ENCODE measurements at regions not wholly inside any gene's neighbourhood (a gene's known extent, or its start where the extent isn't known, plus 50 kb on each side); places are given as distances from the start of the nearest gene placed in this dataset.
A peak's percentile ranks its signal among the peaks of the same experiment; 100 is the strongest.

- intact Hi-C loops (cut with micrococcal nuclease; ENCODE audit: unreplicated experiment): no loop called here
- Histone ChIP-seq H3K27ac (ENCODE audit: low read depth, low read length, poor library complexity, severe bottlenecking) (no peak overlapping the region), H3K27me3 (replicated peaks; ENCODE audit: insufficient read depth, low read depth, low read length, poor library complexity) (no peaks in the 10 kb centered on the region), H3K9me3 (ENCODE audit: low read depth, low read length, poor library complexity, severe bottlenecking) (no peaks in the 10 kb centered on the region), H3K4me3 (ENCODE audit: low read depth, low read length, poor library complexity, severe bottlenecking) (no peak overlapping the region), H3K4me1 (ENCODE audit: insufficient read depth, low read length, poor library complexity, severe bottlenecking) (no peaks in the 10 kb centered on the region), H3K36me3 (ENCODE audit: insufficient read depth, low read length, poor library complexity, severe bottlenecking) (no peaks in the 10 kb centered on the region)
- ChIA-PET CTCF (no interaction called here), POLR2A (ENCODE audit: low non-redundant PET) (no interaction called here)
- BruUV-seq (replicated peaks): no TSS peak
- TF ChIP-seq CTCF (conservative IDR thresholded peaks at IDR 0.05; ENCODE audit: low read depth, low read length) (no peak), EZH2 (IDR thresholded peaks at IDR 0.05; ENCODE audit: borderline replicate concordance, low read depth, low read length, poor library complexity, severe bottlenecking) (no peak)
- no peak for DNase-seq (ENCODE audit: low spot score)
Measured at GRCh38 chr5:23217159-23217558, 290.2 kb upstream of the PRDM9 start.

- no peak for DNase-seq (ENCODE audit: low spot score)
- Histone ChIP-seq H3K4me1 (ENCODE audit: insufficient read depth, low read length, poor library complexity, severe bottlenecking) (no peaks in the 10 kb centered on the region), H3K36me3 (ENCODE audit: insufficient read depth, low read length, poor library complexity, severe bottlenecking) (no peaks in the 10 kb centered on the region), H3K27me3 (replicated peaks; ENCODE audit: insufficient read depth, low read depth, low read length, poor library complexity) (no peaks in the 10 kb centered on the region), H3K27ac (ENCODE audit: low read depth, low read length, poor library complexity, severe bottlenecking) (no peak overlapping the region), H3K9me3 (ENCODE audit: low read depth, low read length, poor library complexity, severe bottlenecking) (no peaks in the 10 kb centered on the region), H3K4me3 (ENCODE audit: low read depth, low read length, poor library complexity, severe bottlenecking) (no peak overlapping the region)
- intact Hi-C loops (cut with micrococcal nuclease; ENCODE audit: unreplicated experiment): no loop called here
- TF ChIP-seq CTCF (conservative IDR thresholded peaks at IDR 0.05; ENCODE audit: low read depth, low read length) (no peak), EZH2 (IDR thresholded peaks at IDR 0.05; ENCODE audit: borderline replicate concordance, low read depth, low read length, poor library complexity, severe bottlenecking) (no peak)
- ChIA-PET CTCF (no interaction called here), POLR2A (ENCODE audit: low non-redundant PET) (no interaction called here)
- no TSS peak for BruUV-seq (replicated peaks)
Measured at GRCh38 chr5:23216345-23216744, 291.1 kb upstream of the PRDM9 start.

GRCh38 chr5:23208959-23209431 is 298.4 kb upstream of the PRDM9 start:
- CTCF ChIA-PET: interaction anchor here (0.6 to 1.4 kb wide), 6 partner anchors 17 to 604 kb away, joined by 3 to 9 read pairs (median 4); no protein-coding TSS in a partner anchor
- POLR2A ChIA-PET (ENCODE audit: low non-redundant PET): no interaction called here
- no peak overlapping the region for H3K27ac ChIP-seq (ENCODE audit: low read depth, low read length, poor library complexity, severe bottlenecking)
- intact Hi-C loops (cut with micrococcal nuclease; ENCODE audit: unreplicated experiment): loop anchor here (5.0 to 10.0 kb wide), 3 partner anchors 296 to 603 kb away; partner anchors contain the start of gene PRDM9
- H3K27me3 ChIP-seq (replicated peaks; ENCODE audit: insufficient read depth, low read depth, low read length, poor library complexity): no peaks in the 10 kb centered on the region
- no peaks in the 10 kb centered on the region for H3K4me1 ChIP-seq (ENCODE audit: insufficient read depth, low read length, poor library complexity, severe bottlenecking)
- BruUV-seq (replicated peaks): no TSS peak
- no peaks in the 10 kb centered on the region for H3K36me3 ChIP-seq (ENCODE audit: insufficient read depth, low read length, poor library complexity, severe bottlenecking)
- no peaks in the 10 kb centered on the region for H3K9me3 ChIP-seq (ENCODE audit: low read depth, low read length, poor library complexity, severe bottlenecking)
- DNase-seq (ENCODE audit: low spot score): peak; percentile 81
- TF ChIP-seq EZH2 (IDR thresholded peaks at IDR 0.05; ENCODE audit: borderline replicate concordance, low read depth, low read length, poor library complexity, severe bottlenecking) (no peak), CTCF (conservative IDR thresholded peaks at IDR 0.05; ENCODE audit: low read depth, low read length) (peak; percentile 84)
- no peak overlapping the region for H3K4me3 ChIP-seq (ENCODE audit: low read depth, low read length, poor library complexity, severe bottlenecking)
